Mesodermal cell (in vitro differentiated cells): ENCODE measurements at regions not wholly inside any gene's neighbourhood (a gene's known extent, or its start where the extent isn't known, plus 50 kb on each side); places are given as distances from the start of the nearest gene placed in this dataset.

Experiments
- H3K27ac ChIP-seq: 2 replicates; pipeline ENCODE4 v1.7.0; 2013; ENCODE audit warnings: mild to moderate bottlenecking, low read depth, low read length, moderate library complexity; ENCODE audit not compliant: severe bottlenecking
- H3K36me3 ChIP-seq: 2 replicates; pipeline ENCODE4 v1.7.1; 2013; ENCODE audit warnings: mild to moderate bottlenecking, low read length, moderate library complexity; ENCODE audit not compliant: control insufficient read depth, insufficient read depth
- H3K4me1 ChIP-seq: one replicate; pipeline ENCODE4 v1.7.1; 2013; ENCODE audit warnings: mild to moderate bottlenecking, low read length; ENCODE audit not compliant: insufficient read depth, control insufficient read depth, poor library complexity, severe bottlenecking
- H3K4me3 ChIP-seq: 2 replicates; pipeline ENCODE4 v1.7.0; 2013; ENCODE audit warnings: low read length, control low read depth, mild to moderate bottlenecking; ENCODE audit not compliant: insufficient read depth, poor library complexity, severe bottlenecking; ENCODE audit errors: extremely low read depth
- H3K9me3 ChIP-seq: 2 replicates; pipeline ENCODE4 v1.7.1; 2013; ENCODE audit warnings: mild to moderate bottlenecking, low read length, moderate library complexity; ENCODE audit not compliant: control insufficient read depth
- WGBS, 2 experiments: methylation state at CpG; one replicate each; pipeline ENCODE4 v1.1.5; 2013; ENCODE audit warnings: missing lambda C conversion rate in 2 of 2; ENCODE audit not compliant: insufficient coverage in 2 of 2; 5-methylcytosine and 5-hydroxymethylcytosine counted together

GRCh38 chr2:13135369-13135768 lies 418.6 kb downstream of the TRIB2 start:
- H3K9me3 ChIP-seq, result peaks cover 2% of the 10 kb centered on the region
- no peaks in the 10 kb centered on the region for H3K36me3 ChIP-seq
- no peak overlapping the region for H3K27ac ChIP-seq
- 87 to 88% methylated on average over 3 of the region's 3 CpGs for WGBS, 2 experiments
- H3K4me1 ChIP-seq, result no peaks in the 10 kb centered on the region
- no peak overlapping the region for H3K4me3 ChIP-seq

- Histone ChIP-seq H3K27ac (no peak overlapping the region), H3K36me3 (no peaks in the 10 kb centered on the region), H3K4me1 (no peaks in the 10 kb centered on the region), H3K4me3 (no peak overlapping the region), H3K9me3 (no peaks in the 10 kb centered on the region)
- whole genome bisulfite sequencing, 2 experiments, result 81 to 82% methylated on average over 1 of the region's 1 CpG
These were observed 419.1 kb downstream of the TRIB2 start for GRCh38 chr2:13135856-13136255.

- 82 to 86% methylated on average over 1 to 2 of the region's 3 CpGs for WGBS, 2 experiments
- Histone ChIP-seq H3K9me3 (no peaks in the 10 kb centered on the region), H3K4me1 (no peaks in the 10 kb centered on the region), H3K27ac (no peak overlapping the region), H3K36me3 (no peaks in the 10 kb centered on the region), H3K4me3 (no peak overlapping the region)
These were observed 420.9 kb downstream of the TRIB2 start for GRCh38 chr2:13137679-13138078.

- no peaks in the 10 kb centered on the region for H3K4me1 ChIP-seq
- H3K4me3 ChIP-seq, result no peak overlapping the region
- no peaks in the 10 kb centered on the region for H3K9me3 ChIP-seq
- no peaks in the 10 kb centered on the region for H3K36me3 ChIP-seq
- H3K27ac ChIP-seq, result no peak overlapping the region
- whole genome bisulfite sequencing, 2 experiments, result 80% methylated on average over 2 of the region's 2 CpGs; no CpG with 5 or more reads in 1 of the 2 experiments
These were observed 424.6 kb downstream of the TRIB2 start for GRCh38 chr2:13141315-13141714.

GRCh38 chr2:13143451-13143850 lies 426.7 kb downstream of the TRIB2 start:
- Histone ChIP-seq H3K9me3 (no peaks in the 10 kb centered on the region), H3K4me1 (no peaks in the 10 kb centered on the region), H3K27ac (no peak overlapping the region), H3K36me3 (no peaks in the 10 kb centered on the region), H3K4me3 (no peak overlapping the region)
- no CpG with 5 or more reads among the region's 2 CpGs for WGBS, 2 experiments

GRCh38 chr2:13156916-13157315 lies 440.2 kb downstream of the TRIB2 start:
- no peak overlapping the region for H3K4me3 ChIP-seq
- no CpG with 5 or more reads among the region's 2 CpGs for WGBS, 2 experiments
- no peak overlapping the region for H3K27ac ChIP-seq
- H3K36me3 ChIP-seq, result no peaks in the 10 kb centered on the region
- H3K9me3 ChIP-seq, result peaks cover 4% of the 10 kb centered on the region
- H3K4me1 ChIP-seq, result no peaks in the 10 kb centered on the region

GRCh38 chr2:13158466-13158865 lies 441.7 kb downstream of the TRIB2 start:
- Histone ChIP-seq H3K9me3 (peaks cover 4% of the 10 kb centered on the region), H3K4me3 (no peak overlapping the region)
- 90% methylated on average over 2 of the region's 3 CpGs; no CpG with 5 or more reads in 1 of the 2 experiments for WGBS, 2 experiments

GRCh38 chr2:13180729-13181128 lies 464.0 kb downstream of the TRIB2 start:
- no CpG with 5 or more reads among the region's 1 CpG for WGBS, 2 experiments
- no peak overlapping the region for H3K27ac ChIP-seq
- no peaks in the 10 kb centered on the region for H3K36me3 ChIP-seq
- H3K4me3 ChIP-seq, result no peak overlapping the region
- no peaks in the 10 kb centered on the region for H3K4me1 ChIP-seq
- H3K9me3 ChIP-seq, result peaks cover 3% of the 10 kb centered on the region

More at GRCh38 chr2:13158466-13158865, 441.7 kb downstream of the TRIB2 start:
- Histone ChIP-seq H3K27ac (no peak overlapping the region), H3K4me1 (no peaks in the 10 kb centered on the region), H3K36me3 (no peaks in the 10 kb centered on the region)

- Histone ChIP-seq H3K36me3 (no peaks in the 10 kb centered on the region), H3K4me3 (no peak overlapping the region), H3K27ac (no peak overlapping the region), H3K9me3 (no peaks in the 10 kb centered on the region), H3K4me1 (no peaks in the 10 kb centered on the region)
- WGBS, 2 experiments, result 80 to 100% methylated on average over 1 of the region's 4 CpGs
These were observed 476.3 kb downstream of the TRIB2 start for GRCh38 chr2:13193075-13193474.

GRCh38 chr2:13193900-13194299 lies 477.2 kb downstream of the TRIB2 start:
- Histone ChIP-seq H3K4me1 (no peaks in the 10 kb centered on the region), H3K4me3 (no peak overlapping the region), H3K9me3 (no peaks in the 10 kb centered on the region), H3K27ac (no peak overlapping the region), H3K36me3 (no peaks in the 10 kb centered on the region)
- WGBS, 2 experiments, result no CpG with 5 or more reads among the region's 1 CpG

- Histone ChIP-seq H3K36me3 (no peaks in the 10 kb centered on the region), H3K4me1 (no peaks in the 10 kb centered on the region), H3K4me3 (no peak overlapping the region), H3K9me3 (no peaks in the 10 kb centered on the region), H3K27ac (no peak overlapping the region)
- no CpG with 5 or more reads among the region's 1 CpG for WGBS, 2 experiments
These were observed 478.5 kb downstream of the TRIB2 start for GRCh38 chr2:13195270-13195669.
